ENCODE measurements at regions not wholly inside any gene's neighbourhood (a gene's known extent, or its start where the extent isn't known, plus 50 kb on each side); places are given as distances from the start of the nearest gene placed in this dataset.
A peak's percentile ranks its signal among the peaks of the same experiment; 100 is the strongest.

DNA sequence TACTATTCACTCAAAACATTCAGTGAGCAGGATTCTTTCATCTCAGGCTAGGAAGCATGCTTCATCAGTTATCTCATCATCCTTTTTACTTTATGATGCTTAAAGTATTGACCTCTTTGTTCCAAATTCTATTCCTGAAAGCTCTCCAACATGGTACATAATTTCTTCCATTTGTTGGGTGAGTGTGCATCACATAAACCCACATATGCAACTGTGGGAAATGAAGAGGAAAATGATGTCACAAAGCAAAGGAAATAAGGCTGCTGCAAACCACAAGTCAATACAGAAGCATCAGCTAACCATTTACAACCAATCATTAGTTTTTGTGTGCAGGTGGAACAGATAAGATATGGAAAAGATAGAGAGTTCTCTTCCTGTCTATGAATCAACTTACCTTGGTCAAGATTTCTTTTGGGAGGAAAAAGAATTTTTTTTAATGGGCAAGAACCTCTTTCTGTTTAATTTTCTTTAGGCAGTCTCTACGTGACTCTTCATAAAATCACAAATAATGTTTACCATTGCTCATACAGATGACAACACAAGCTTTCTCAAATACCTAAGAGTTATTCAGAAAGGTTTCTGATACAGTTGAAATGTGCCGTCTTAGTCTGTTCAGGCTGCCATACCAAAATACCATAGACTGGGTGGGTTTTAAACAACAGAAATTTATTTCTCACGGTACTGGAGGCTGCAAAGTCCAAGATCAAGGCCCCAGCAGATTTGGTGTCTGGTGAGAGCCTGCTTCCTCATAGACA is 259.9 kb downstream of the ADGRG6 start:
- no peak for DNase-seq (ENCODE audit: low read depth)

DNA sequence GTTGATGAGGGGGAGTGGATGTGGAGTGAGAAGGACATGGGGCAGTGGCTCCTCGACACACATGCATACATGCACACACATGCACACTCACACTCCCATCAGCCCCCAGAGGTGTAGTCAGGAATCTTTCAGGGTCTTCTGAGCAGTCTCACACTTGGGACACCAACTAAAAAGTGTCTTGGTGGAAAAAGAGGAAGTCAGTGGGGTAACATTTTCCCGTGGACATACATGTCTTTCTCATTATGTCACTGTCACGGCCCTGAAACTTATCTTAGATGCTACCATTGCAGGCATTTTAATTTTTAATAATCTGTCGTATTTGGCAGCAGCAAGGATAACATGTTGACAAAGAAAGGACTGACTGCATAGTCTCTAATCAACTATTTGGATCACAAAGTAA is 261.1 kb downstream of the ADGRG6 start:
- DNase-seq (ENCODE audit: low read depth) = no peak

DNA sequence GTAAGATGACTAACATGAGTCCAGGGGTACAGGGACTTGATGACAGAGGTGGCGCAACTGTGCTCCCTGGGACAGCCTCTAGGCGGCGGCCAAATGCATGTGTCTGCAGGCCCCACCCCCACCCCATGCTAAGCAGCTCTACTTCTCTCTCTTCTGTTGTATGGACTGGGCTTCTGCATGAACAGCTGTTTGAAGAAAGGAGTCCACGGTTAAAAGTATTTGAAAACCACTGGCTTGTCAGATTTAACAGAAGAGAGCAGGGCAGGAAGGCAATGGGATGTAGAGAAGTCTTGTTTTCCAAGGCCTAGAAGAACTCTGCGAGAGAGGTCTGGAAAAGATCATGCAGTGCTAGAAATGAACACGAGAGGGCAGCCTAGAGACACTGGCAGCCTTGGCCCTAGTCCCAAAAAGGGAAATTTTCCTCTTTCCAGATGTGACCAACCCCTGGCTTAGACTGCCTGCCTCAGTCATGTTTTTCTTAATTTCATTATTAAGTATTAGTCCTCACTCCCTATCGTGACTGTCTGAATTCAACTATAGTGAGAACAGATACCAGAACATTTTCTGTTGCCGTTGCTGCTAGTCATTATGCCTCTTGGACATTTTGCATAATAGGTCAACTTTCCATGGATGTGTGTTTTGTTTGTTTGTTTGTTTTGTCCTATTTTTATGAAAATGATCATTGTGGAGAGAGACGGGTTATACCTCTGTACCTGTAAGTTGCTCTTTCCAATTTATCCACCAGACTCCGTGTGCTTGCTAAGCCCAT is 265.0 kb downstream of the ADGRG6 start:
- DNase-seq (ENCODE audit: low read depth) = peak; percentile 51

DNA sequence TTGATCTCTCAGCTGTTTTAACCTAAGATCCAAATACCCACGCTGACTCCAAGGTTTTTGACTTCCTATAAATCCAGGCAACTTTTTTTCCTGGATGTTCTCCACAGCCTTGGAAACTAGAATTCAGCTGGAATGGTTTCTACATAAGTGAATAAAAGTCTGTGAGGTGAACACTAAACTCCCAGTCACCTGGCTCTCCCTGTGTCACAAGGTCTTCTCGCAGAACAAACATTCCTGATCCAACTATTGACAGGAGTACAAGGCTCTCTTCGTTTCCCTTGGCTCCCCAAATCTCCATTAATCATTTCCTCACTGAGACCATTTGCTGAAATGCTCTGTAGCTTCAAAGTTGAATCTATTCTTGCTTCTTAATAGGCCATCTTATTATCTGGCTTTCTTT is 265.7 kb downstream of the ADGRG6 start:
- DNase-seq (ENCODE audit: low read depth) = no peak

DNA sequence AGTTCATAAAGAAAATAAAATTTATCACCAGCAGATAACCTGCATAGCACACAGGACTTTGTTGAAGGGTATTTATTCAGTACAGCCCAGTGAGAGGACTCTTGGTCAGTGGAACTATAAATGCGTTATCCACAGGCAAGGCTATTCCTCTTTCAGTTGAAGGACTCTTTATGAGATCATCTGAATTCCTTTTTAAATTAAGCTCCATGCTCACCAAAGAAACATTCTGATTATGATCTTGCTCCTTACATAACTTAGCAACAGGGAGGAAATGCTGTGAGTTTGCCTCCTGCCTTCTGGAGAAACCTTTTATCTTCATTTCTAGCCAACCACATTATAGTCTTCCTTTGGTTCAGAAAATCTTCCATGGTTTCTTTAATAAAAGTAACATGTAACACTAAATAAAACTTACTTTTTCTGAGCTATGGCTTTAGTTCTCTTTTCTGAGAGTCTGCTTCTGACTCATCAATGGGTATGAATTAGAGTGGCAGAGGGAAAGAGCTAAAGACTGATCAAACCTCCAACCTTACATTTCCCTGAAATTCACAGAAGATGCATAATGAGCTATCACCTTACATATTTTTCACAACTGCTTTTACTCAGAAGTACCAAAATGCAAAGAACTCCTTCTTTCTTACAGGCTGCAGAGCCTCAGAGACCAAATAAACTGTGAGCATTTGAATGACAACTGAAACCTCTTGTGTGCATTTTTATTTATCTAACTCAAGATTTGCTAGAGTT is 267.2 kb downstream of the ADGRG6 start:
- DNase-seq (ENCODE audit: low read depth) = no peak

DNA sequence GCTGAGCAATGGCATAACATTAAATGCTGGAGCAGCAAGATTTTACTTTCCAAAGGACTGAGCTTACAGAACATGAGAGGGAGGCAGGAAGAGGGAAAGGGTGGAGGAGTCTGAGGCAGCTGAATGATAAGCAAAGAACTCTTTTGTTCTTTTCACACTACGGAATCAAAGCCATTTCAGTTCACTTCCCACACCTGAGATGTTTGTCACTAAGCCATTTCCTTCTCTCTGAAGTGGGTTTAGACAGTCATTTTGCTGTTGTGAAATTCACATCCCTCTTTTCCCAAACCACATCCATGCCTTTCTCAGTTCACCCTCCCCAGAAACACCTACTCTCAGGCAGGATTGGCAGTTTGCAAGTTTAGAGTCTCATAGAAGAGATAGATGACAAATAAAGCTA is 267.9 kb downstream of the ADGRG6 start:
- DNase-seq (ENCODE audit: low read depth) = no peak

DNA sequence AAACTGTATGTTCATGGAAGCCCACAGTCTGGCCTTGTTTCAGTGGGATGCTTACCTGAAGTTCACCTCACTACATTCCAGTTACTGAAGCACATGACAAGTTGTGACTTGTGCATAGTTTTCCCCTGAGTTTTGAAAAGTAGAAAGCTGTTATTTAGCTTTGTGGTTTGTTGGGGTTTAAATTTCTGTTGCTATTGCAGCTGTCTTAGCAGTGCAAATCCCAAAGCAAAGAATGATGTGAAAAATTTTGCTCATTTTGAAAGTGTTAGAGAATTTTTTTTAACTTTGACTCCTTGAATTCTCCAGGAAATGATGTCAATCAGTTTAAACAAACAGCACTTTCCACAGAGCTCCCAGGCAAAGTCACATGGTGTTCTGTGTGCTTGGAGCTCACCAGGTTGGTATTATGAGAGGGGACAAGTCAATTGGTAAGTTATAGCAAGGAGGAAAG is 268.4 kb downstream of the ADGRG6 start:
- no peak for DNase-seq (ENCODE audit: low read depth)

DNA sequence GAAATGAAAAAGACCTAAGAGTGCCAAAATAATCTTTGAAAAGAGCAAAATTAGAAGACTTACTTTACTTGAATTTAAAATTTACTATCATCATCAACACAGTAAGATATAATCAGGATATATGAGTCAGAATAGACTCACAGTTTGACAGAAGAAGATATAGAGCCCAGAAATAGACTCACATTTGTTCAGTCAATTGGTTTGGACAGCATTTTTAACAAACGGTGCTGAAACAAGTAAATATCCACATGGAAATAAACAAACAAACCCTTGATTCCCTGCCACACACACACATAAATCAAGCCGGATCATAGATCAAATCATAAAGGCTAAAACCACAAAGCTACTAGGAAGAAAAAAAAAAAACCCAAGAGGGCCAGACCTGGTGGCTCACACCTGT is 291.1 kb downstream of the ADGRG6 start:
- no peak for DNase-seq (ENCODE audit: low read depth)

DNA sequence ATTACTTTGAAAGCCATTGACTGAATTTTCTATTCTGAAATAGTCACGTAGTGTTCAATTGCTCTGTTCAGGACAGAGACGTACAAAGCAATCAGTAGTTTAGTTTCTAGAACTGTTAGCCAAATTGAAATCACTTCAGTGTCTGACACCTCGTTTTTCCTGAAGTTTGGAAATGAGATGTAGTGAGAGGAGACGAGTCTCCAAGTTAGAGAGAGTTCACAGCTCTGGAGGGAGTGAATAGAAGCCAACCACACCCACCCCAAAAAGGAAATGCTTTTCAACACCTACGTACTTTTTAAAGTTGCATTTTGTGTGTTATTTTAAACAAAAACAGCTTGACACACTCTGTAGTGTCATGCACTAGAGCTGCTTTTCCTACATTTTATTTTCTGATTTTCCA is 296.0 kb downstream of the ADGRG6 start:
- no peak for DNase-seq (ENCODE audit: low read depth)

DNA sequence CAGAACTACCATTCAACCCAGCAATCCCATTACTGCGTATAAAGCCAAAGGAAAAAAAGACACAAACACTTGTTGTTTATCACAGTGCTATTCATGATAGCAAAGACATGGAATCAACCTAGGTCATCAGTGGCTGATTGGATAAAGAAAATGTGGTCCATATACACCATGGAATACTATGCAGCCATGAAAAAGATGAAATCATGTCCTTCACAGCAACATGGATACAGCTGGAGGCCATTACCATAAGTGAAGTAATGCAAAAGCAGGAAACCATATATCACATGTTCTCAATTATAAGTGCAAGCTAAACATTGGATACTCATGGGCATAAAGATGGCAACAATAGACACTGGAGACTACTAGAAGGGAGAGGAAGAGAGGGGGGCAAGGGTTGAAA is 299.6 kb downstream of the ADGRG6 start:
- DNase-seq (ENCODE audit: low read depth) = no peak

DNA sequence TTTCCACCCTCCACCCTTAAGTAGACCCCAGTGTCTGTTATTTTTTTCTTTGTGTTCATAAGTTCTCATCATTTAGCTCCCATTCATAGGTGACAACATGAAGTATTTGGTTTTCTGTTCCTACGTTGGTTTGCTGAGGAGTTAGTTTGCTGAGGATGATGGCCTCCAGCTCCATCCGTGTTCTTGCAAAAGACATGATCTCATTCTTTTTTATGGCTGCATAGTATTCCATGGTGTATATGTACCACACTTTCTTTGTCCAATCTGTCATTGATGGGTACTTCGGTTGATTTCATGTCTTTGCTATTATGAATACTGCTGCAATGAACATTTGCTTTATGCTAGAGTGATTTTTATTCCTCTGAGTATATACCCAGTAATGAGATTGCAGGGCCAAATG is 301.2 kb downstream of the ADGRG6 start:
- DNase-seq (ENCODE audit: low read depth) = no peak

DNA sequence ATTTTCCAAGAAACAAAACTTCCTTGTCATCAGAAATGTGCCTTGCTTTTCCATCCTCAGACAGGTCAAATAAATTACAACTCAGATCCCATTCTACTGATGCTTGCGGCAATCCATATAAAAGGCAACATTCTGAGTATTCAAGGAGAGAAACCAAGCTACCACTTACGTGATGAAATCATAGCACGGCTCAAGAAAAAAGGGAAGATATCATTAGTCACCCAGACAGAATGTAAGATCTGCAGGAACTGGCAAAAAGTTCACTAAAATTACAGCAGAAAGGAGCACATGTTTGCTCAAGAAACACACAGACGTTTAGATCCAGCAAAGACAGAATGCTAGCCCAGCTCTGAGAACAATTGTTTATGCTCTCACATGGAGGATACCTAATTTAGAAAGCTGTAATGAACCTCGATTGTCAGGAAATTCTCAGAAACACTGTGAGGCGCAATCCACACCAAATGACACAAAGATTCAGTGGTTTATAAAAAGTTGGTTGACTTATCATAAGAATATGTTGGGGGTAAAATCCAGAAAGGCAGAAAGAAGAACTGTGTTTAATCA is 304.2 kb downstream of the ADGRG6 start:
- DNase-seq (ENCODE audit: low read depth) = no peak

DNA sequence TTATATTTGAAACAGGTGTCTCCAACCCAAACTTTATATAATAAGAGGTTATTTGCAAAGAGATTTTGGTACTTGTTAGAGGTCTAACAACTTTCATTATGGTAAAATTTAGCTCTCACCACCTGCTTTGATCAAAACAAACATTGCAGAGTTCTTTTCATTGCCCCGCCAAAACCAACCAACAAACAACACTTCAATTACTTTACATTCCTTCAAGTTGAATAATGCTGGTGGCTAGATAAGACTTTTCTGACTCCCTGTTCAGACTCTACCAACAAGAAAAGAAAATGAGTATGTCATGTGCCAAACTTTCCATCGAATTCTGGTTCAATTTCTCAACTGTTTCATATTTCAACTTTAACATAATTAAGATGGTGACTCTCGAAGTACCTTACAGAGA is 311.1 kb downstream of the ADGRG6 start:
- no peak for DNase-seq (ENCODE audit: low read depth)

DNA sequence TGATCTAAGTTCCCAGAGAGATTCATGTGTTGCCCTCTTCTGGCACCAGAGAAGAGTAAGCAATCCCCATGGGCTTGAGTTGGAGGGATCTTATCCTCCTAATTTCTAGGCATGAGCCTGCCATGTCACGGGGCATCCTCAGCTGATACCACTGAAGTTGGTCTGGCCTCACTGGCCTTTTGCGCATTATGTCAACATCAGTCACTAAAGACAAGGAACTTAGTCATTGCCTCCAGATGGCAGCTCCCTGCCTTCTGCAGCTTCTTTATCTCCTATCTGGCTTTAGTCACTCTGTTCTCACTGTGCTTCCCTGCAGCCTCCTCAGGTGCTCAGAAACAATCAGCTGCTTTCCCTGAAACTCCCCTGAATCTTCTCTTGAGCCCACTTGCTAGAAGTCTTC is 312.2 kb downstream of the ADGRG6 start:
- no peak for DNase-seq (ENCODE audit: low read depth)

DNA sequence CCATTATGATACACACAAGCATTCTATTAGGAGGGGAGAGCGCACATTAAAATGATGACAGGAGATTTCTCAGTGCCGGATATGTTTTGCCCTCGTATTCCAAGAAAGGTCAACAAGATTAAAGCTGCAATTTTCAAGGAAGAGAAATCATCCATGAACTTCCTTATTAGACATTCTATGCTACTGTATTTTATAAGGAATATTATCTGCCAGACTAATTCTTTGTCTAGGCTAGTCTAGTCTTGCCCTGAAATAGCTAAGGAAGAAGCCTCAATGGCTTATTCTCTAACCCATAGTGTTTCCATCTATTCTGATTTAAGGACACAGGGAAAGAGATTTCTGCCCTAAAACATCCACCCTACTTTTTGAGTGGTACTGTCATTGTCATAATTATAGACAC is 315.4 kb downstream of the ADGRG6 start:
- no peak for DNase-seq (ENCODE audit: low read depth)

DNA sequence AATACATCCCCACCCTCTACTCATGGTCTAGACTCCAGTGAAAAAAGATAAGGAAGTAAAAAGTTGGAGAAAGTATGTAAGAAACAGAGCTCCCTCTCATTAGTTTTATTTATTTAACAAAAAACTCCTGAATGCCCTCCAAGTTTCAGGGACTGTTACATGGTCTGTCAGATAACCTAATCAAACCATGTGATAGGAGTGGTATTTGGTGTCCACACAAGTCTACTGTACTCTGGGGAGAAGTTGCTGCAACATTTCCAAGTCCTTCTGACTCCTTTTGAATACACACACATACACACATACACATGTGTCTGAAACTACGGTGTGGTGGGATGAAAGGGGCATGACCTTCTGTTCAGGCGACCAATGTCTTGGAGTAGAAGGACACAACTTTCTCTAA is 320.0 kb downstream of the ADGRG6 start:
- no peak for DNase-seq (ENCODE audit: low read depth)

DNA sequence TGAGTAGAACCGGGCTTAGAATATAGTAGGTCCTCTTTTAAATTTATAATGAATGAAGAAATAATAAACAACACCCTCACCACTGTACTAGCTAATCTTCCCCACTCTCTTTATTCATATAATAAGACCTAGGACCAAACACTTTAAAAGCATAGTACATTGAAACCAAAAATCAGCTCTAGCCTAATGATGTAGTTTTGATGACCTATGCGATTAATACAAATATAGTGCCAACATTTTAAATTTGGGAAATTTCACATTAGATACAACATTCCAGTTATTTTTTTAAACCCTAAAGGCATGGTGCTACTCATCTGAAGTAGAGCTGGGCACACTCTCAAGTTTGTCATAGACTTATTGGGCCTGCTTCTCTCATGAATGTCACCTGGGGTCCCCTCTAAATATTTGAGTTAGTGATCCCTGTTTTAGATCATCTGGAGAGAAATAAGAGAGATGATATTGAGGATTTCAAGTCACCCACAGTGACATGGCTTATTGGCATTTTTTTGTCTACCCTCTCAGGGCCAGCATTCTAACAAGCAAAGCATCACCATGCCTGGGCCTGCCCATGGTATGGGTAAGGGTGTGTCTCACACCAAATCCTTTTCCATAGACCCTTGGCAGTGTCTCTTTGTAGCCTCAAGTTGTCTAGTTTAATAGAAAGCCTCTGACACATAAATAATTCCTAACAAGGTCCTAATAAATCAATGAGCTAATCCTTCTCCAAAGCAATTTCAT is 319.8 kb downstream of the HIVEP2 start:
- DNase-seq (ENCODE audit: low read depth) = no peak

DNA sequence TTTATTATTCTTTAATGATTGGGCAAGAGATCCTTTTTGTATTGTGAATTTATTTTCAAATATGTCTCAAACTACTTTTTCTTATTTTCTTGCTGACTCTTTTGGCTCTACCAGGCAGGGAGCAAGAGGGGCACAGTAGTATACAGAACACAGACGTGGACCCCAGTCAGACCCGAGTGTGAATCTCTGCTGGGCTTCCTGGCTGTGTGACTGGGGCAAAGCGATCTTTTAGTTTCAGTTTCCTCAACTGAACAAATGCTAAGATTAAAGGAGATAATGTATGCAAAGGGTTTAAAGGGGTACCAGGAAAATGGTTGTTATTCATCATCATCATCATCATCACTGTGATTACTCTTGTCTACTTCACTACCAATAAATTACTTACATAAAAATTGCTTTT is 317.5 kb downstream of the HIVEP2 start:
- DNase-seq (ENCODE audit: low read depth) = no peak

DNA sequence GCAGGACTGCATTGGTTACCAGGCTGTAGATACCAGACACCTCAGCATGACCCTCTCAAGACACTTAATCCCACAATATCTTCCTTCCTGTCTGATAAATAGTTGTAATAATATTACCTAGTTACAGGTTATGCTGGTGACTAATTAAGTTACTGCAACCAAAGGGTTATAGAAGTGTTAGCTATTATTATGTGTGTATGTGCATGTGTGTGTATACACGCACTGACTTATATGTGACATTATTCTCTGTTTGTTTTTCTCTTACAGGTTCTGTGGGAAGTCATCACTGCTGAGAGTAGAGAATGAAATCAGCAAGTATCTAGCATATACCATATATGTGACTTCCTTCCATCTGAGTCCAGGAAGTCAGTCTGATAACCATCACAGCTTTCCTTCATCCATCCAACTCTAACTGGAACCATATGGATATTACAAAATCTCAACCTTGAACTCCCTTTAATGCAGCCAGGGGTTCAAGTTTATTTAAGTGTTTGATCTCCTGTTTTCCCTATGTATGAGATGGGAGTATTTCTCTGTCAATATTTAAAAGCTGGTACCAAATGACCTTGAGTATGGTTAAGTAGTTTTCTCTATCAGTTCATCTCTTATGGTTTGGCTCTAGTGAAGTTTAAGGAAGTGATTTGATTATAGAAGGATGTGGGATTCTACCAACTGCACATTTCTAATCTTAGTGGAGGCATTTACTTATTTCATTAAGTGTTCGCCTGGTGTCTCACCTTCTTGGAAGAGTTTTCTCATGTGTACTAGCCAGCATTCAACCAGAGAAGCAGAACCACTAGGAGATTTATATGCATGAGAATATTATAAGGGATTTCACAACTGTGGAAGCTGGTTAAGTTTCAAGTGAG is 313.2 kb downstream of the HIVEP2 start:
- no peak for DNase-seq (ENCODE audit: low read depth)

DNA sequence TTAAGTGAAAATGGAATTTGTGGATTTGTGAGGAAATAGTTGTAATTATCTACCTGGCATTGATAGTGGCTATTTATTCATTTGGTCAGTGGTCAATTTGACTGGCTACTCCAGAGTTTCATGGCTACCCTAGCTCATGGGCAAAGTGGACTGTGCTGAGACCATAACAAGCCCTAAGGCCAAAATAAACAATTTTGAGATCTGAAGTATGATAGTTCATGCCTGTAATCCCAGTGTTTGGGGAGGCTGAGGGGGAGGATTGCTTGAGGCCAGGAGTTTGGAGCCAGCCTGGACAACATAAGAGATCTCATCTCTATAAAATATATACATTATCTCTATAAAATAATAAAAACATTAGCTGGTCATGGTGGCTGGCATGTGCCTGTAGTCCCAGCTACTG is 311.7 kb downstream of the HIVEP2 start:
- DNase-seq (ENCODE audit: low read depth) = no peak

DNA sequence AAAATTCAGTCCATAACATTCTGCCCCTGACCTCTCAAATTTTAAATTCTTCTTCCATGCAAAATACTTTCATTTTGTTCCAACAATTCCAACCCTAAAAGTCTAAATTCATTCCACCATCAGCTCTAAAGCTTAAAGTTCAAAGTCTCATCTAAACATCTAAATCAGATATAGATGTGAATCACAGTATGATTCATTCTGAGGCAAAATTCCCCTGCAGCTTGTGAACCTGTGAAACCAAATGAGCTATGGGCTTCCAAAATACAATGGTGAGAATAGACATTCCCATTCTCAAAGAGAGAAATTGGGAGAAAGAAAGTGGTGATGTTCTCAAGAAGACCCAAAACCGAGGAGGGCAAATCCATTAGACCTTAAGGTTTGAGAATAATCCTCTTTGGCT is 309.8 kb downstream of the HIVEP2 start:
- no peak for DNase-seq (ENCODE audit: low read depth)
